ENCODE measurements at regions not wholly inside any gene's neighbourhood (a gene's known extent, or its start where the extent isn't known, plus 50 kb on each side); places are given as distances from the start of the nearest gene placed in this dataset.

GRCh38 chr4:38452542-38452941 is 211.5 kb upstream of the KLF3 start:
- ChIA-PET POLR2A (no interaction called here), CTCF (no interaction called here)
- DNase-seq (no peak), ATAC-seq (ENCODE audit: low read depth) (no peak)
- peaks cover 0 to 3% (median 0%) of the 10 kb centered on the region in 4 experiments for H3K27me3 ChIP-seq (replicated peaks in 1 of 4; ENCODE audit: control extremely low read depth in 1 of 4, control insufficient read depth in 3 of 4, insufficient read depth in 4 of 4, low read length in 3 of 4)
- H3K4me3 Mint-ChIP-seq, result no peak overlapping the region
- intact Hi-C loops (cut with micrococcal nuclease), result no loop called here
- H3K27ac ChIP-seq (ENCODE audit: low read length in 2 of 2), result no peak overlapping the region
- H3K4me1 ChIP-seq (ENCODE audit: control insufficient read depth in 2 of 2, insufficient read depth in 2 of 2, low read length in 2 of 2), result no peaks in the 10 kb centered on the region
- H3K9me3 Mint-ChIP-seq (ENCODE audit: insufficient read depth), result peaks cover 3% of the 10 kb centered on the region
- no peaks in the 10 kb centered on the region for H4K20me1 ChIP-seq (ENCODE audit: control insufficient read depth, insufficient read depth, low read length, poor library complexity, severe bottlenecking)
- H3K9me3 ChIP-seq (ENCODE audit: control extremely low read depth in 1 of 3, control insufficient read depth in 2 of 3, insufficient read depth in 1 of 3, low read length in 2 of 3), result peaks cover 0 to 8% (median 0%) of the 10 kb centered on the region in 3 donors
- no peaks in the 10 kb centered on the region for H3K79me2 ChIP-seq (ENCODE audit: control insufficient read depth, insufficient read depth, low read length)
- no peak overlapping the region for H3K9ac ChIP-seq (ENCODE audit: low read length)
- no peak overlapping the region for H3K4me3 ChIP-seq (ENCODE audit: control extremely low read depth in 1 of 5, extremely low read depth in 1 of 5, insufficient read depth in 1 of 5, low read depth in 2 of 5, low read length in 4 of 5)
- no peak overlapping the region for H2AFZ ChIP-seq (ENCODE audit: insufficient read depth, low read depth, low read length, poor library complexity, severe bottlenecking)
- H3K36me3 ChIP-seq (replicated peaks in 1 of 2; ENCODE audit: control extremely low read depth in 1 of 2, control insufficient read depth in 1 of 2, extremely low read depth in 1 of 2, insufficient read depth in 2 of 2, low read length in 1 of 2), result no peaks in the 10 kb centered on the region
- H3K27ac Mint-ChIP-seq, result no peak overlapping the region
- H3K27me3 Mint-ChIP-seq, result peaks cover 22% of the 10 kb centered on the region
- TF ChIP-seq CTCF (IDR thresholded peaks at IDR 0.05) (no peak), EZH2 (IDR thresholded peaks at IDR 0.05; ENCODE audit: borderline replicate concordance, insufficient read depth, low read depth, low read length, poor library complexity, severe bottlenecking) (no peak)
- WGBS (ENCODE audit: insufficient coverage), result 100% methylated on average over 1 of the region's 3 CpGs
- no peaks in the 10 kb centered on the region for H3K4me1 Mint-ChIP-seq
- no peak overlapping the region for H3K4me2 ChIP-seq (replicated peaks; ENCODE audit: low read depth, low read length, poor library complexity, severe bottlenecking)

GRCh38 chr4:38453253-38453881 is 210.6 kb upstream of the KLF3 start:
- H3K79me2 ChIP-seq (ENCODE audit: control insufficient read depth, insufficient read depth, low read length), result no peaks in the 10 kb centered on the region
- Mint-ChIP-seq H3K27me3 (peaks cover 22% of the 10 kb centered on the region), H3K4me1 (no peaks in the 10 kb centered on the region), H3K27ac (no peak overlapping the region), H3K4me3 (no peak overlapping the region), H3K9me3 (ENCODE audit: insufficient read depth) (peaks cover 3% of the 10 kb centered on the region)
- DNase-seq, result no peak
- 100% methylated on average over 1 of the region's 3 CpGs for WGBS (ENCODE audit: insufficient coverage)
- intact Hi-C loops (cut with micrococcal nuclease), result no loop called here
- no peak for ATAC-seq (ENCODE audit: low read depth)
- H2AFZ ChIP-seq (ENCODE audit: insufficient read depth, low read depth, low read length, poor library complexity, severe bottlenecking), result no peak overlapping the region
- no peaks in the 10 kb centered on the region for H4K20me1 ChIP-seq (ENCODE audit: control insufficient read depth, insufficient read depth, low read length, poor library complexity, severe bottlenecking)
- ChIA-PET CTCF (no interaction called here), POLR2A (no interaction called here)
- no peaks in the 10 kb centered on the region for H3K4me1 ChIP-seq (ENCODE audit: control insufficient read depth in 2 of 2, insufficient read depth in 2 of 2, low read length in 2 of 2)
- peaks cover 0 to 3% (median 0%) of the 10 kb centered on the region in 4 experiments for H3K27me3 ChIP-seq (replicated peaks in 1 of 4; ENCODE audit: control extremely low read depth in 1 of 4, control insufficient read depth in 3 of 4, insufficient read depth in 4 of 4, low read length in 3 of 4)
- H3K27ac ChIP-seq (ENCODE audit: low read length in 2 of 2), result no peak overlapping the region
- no peak overlapping the region for H3K9ac ChIP-seq (ENCODE audit: low read length)
- no peak for TF ChIP-seq CTCF (IDR thresholded peaks at IDR 0.05)
- no peak for TF ChIP-seq EZH2 (IDR thresholded peaks at IDR 0.05; ENCODE audit: borderline replicate concordance, insufficient read depth, low read depth, low read length, poor library complexity, severe bottlenecking)
- no peak overlapping the region for H3K4me3 ChIP-seq (ENCODE audit: control extremely low read depth in 1 of 5, extremely low read depth in 1 of 5, insufficient read depth in 1 of 5, low read depth in 2 of 5, low read length in 4 of 5)
- no peak overlapping the region for H3K4me2 ChIP-seq (replicated peaks; ENCODE audit: low read depth, low read length, poor library complexity, severe bottlenecking)
- peaks cover 0 to 4% (median 0%) of the 10 kb centered on the region in 3 donors for H3K9me3 ChIP-seq (ENCODE audit: control extremely low read depth in 1 of 3, control insufficient read depth in 2 of 3, insufficient read depth in 1 of 3, low read length in 2 of 3)
- H3K36me3 ChIP-seq (replicated peaks in 1 of 2; ENCODE audit: control extremely low read depth in 1 of 2, control insufficient read depth in 1 of 2, extremely low read depth in 1 of 2, insufficient read depth in 2 of 2, low read length in 1 of 2), result no peaks in the 10 kb centered on the region

Data from B cell (primary cell).